Kidney (tissue), 13 donors: ENCODE measurements at regions not wholly inside any gene's neighbourhood (a gene's known extent, or its start where the extent isn't known, plus 50 kb on each side); places are given as distances from the start of the nearest gene placed in this dataset.

Experiments used
- DNase-seq, 5 donors: peaks; one replicate each; pipeline ENCODE4 v3.0.0-alpha.2; 2013 to 2020
- FAIRE-seq: peaks from 2 replicates; lab custom pipeline; 2012; peaks lifted over from hg19 to GRCh38; lab: Jason Lieb, UNC
- H3K27ac ChIP-seq, 2 donors: one replicate each; pipeline ENCODE4 v1.7.0; 2013; ENCODE audit warnings: low read depth in 2 of 2, low read length in 2 of 2, inconsistent platforms in 1 of 2
- H3K27me3 ChIP-seq: one replicate; pipeline ENCODE4 v1.7.1; 2013; ENCODE audit warnings: low read length, inconsistent platforms; ENCODE audit not compliant: control insufficient read depth, insufficient read depth
- H3K36me3 ChIP-seq, 3 donors: one replicate each; pipeline versions ENCODE4 v1.7.0 to v1.7.1; 2013; ENCODE audit warnings: low read length in 3 of 3, control low read depth in 1 of 3, inconsistent platforms in 1 of 3; ENCODE audit not compliant: insufficient read depth in 3 of 3, control insufficient read depth in 2 of 3
- H3K4me1 ChIP-seq, 3 donors: one replicate each; pipeline versions ENCODE4 v1.7.0 to v1.7.1; 2013; ENCODE audit warnings: low read length in 3 of 3, inconsistent platforms in 1 of 3, low read depth in 1 of 3; ENCODE audit not compliant: control insufficient read depth in 2 of 3, insufficient read depth in 2 of 3
- H3K4me3 ChIP-seq, 3 donors: one replicate each; pipeline versions ENCODE4 v1.7.0 to v1.8.1; 2013; ENCODE audit warnings: low read length in 3 of 3, control low read depth in 1 of 3, inconsistent platforms in 1 of 3
- H3K9ac ChIP-seq, 3 donors: one replicate each; pipeline versions ENCODE4 v1.7.0 to v1.7.1; 2013; ENCODE audit warnings: low read length in 3 of 3, control low read depth in 1 of 3, inconsistent platforms in 1 of 3
- H3K9me3 ChIP-seq, 3 donors: one replicate each; pipeline versions ENCODE4 v1.7.0 to v1.7.1; 2013; ENCODE audit warnings: low read length in 3 of 3, control low read depth in 1 of 3, inconsistent platforms in 1 of 3; ENCODE audit not compliant: control insufficient read depth in 2 of 3, insufficient read depth in 1 of 3
- intact Hi-C: fragments of 100-400 bp; cut with DNase I; formaldehyde crosslinking; loops from one replicate; pipeline ENCODE4 v1.11.1; 2022
- TF ChIP-seq, protein P1 (sequence below): IDR thresholded peaks from 3 replicates; pipeline ENCODE4 v1.5.1; 2012; ENCODE audit warnings: mild to moderate bottlenecking, moderate library complexity, borderline replicate concordance; ENCODE audit not compliant: insufficient read depth; ENCODE audit errors: extremely low read depth
- donor health status: control.
- donor health status: control.
- donor health status: control.
- donor health status: control.
- donor health status: control.
- donor health status: DM: yes; HTN: yes; CAD: no.
- donor health status: Normal renal cell carcinoma (clear cell type).

DNA sequence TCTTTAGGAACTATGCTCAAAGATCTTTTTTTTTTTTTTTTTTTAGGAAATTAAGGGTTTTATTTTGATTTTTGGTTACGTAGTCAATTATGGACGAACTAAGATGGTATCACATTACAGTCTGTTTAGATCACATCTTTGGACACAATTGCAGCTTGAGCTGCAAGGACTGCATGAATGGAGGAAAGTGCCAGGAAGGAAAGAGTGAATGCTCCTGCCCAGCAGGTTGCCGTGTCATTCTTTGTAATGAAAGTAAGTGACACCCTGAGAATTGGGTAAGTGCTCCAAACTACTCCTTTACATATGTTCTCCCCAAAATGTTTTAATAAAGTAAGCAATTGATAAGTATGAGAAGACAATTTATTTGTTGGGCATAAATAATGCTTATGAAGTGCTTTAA lies 716.5 kb upstream of the GOLIM4 start:
- no peaks in the 10 kb centered on the region for H3K36me3 ChIP-seq
- no peak overlapping the region for H3K4me3 ChIP-seq
- DNase-seq (no peak), FAIRE-seq (no peak)
- H3K9ac ChIP-seq, result no peak overlapping the region
- no peaks in the 10 kb centered on the region for H3K27me3 ChIP-seq
- no peak overlapping the region for H3K27ac ChIP-seq
- H3K4me1 ChIP-seq, result no peaks in the 10 kb centered on the region
- intact Hi-C loops, result no loop called here
- no peaks in the 10 kb centered on the region for H3K9me3 ChIP-seq
- TF ChIP-seq, protein P1, sequence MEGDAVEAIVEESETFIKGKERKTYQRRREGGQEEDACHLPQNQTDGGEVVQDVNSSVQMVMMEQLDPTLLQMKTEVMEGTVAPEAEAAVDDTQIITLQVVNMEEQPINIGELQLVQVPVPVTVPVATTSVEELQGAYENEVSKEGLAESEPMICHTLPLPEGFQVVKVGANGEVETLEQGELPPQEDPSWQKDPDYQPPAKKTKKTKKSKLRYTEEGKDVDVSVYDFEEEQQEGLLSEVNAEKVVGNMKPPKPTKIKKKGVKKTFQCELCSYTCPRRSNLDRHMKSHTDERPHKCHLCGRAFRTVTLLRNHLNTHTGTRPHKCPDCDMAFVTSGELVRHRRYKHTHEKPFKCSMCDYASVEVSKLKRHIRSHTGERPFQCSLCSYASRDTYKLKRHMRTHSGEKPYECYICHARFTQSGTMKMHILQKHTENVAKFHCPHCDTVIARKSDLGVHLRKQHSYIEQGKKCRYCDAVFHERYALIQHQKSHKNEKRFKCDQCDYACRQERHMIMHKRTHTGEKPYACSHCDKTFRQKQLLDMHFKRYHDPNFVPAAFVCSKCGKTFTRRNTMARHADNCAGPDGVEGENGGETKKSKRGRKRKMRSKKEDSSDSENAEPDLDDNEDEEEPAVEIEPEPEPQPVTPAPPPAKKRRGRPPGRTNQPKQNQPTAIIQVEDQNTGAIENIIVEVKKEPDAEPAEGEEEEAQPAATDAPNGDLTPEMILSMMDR, result no peak

DNA sequence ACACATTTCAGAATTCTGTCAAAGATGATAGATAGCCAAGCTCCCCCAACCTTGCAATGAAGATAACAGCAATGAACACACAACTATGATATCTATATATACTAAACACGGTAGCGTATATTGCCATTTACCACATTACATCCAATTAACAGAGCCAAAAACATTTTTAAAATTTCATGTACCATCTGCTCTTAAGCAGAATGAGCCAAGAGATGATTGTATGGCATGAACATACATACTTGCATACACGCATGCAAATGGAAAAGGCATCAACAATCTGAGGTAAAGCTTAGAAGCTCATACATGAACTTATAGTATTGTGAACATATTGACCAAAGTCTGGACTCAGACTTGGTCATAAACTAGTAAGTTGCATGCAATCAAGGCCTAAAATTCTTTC lies 712.9 kb upstream of the GOLIM4 start:
- Histone ChIP-seq H3K9me3 (no peaks in the 10 kb centered on the region), H3K27ac (no peak overlapping the region), H3K36me3 (no peaks in the 10 kb centered on the region), H3K27me3 (no peaks in the 10 kb centered on the region), H3K4me3 (no peak overlapping the region), H3K4me1 (no peaks in the 10 kb centered on the region), H3K9ac (no peak overlapping the region)
- intact Hi-C loops, result no loop called here
- DNase-seq (no peak), FAIRE-seq (no peak)
- TF ChIP-seq, protein P1, result no peak

DNA sequence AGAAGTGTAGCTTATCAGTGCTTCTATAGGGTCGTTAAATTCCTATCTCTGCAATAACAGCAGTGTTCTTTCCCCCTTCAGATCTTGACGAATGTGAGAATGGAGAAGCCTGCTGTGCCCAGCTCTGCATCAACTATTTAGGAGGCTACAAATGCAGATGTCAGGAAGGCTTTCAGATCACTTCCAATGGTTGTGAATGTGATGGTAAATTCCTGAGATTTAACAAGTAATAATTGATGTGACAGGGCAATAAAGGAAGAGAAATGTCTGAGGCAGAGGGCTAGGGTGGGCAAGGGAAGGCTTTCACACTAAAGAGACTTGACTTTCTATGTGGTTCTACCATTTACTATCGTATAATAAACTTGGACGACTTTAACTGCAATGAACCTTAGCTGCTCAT lies 711.7 kb upstream of the GOLIM4 start:
- Histone ChIP-seq H3K4me1 (no peaks in the 10 kb centered on the region), H3K9me3 (no peaks in the 10 kb centered on the region), H3K27ac (no peak overlapping the region), H3K36me3 (no peaks in the 10 kb centered on the region), H3K9ac (no peak overlapping the region), H3K4me3 (no peak overlapping the region), H3K27me3 (no peaks in the 10 kb centered on the region)
- TF ChIP-seq, protein P1, result no peak
- FAIRE-seq (no peak), DNase-seq (no peak)
- intact Hi-C loops, result no loop called here

DNA sequence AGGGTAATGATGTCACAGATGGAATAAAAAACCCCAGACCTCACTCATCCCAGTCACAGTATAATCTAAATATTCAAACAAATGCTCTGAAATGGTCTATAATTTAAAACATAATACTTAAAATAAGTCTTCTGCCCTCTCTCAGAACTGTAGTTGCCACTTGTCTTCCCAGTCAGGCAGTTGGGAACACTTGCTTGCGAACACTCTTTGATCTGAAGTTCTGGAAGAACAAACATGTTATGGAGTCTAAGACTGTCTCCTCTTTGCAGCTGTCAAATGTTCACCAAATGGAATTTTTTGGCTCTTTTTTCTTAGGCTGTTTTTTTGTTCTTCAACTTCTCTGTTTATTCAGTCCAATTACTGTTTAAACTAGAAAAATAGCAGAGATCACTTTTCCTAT lies 711.1 kb upstream of the GOLIM4 start:
- DNase-seq, result no peak
- Histone ChIP-seq H3K4me3 (no peak overlapping the region), H3K9me3 (no peaks in the 10 kb centered on the region), H3K9ac (no peak overlapping the region), H3K27me3 (no peaks in the 10 kb centered on the region), H3K27ac (no peak overlapping the region), H3K36me3 (no peaks in the 10 kb centered on the region), H3K4me1 (no peaks in the 10 kb centered on the region)
- FAIRE-seq, result no peak
- intact Hi-C loops, result no loop called here
- TF ChIP-seq, protein P1, result no peak
